Body of pancreas (tissue), 4 donors: ENCODE measurements at regions not wholly inside any gene's neighbourhood (a gene's known extent, or its start where the extent isn't known, plus 50 kb on each side); places are given as distances from the start of the nearest gene placed in this dataset.

Experiments used
- POLR2A ChIP-seq, 3 donors: fragments of 450-650 bp; IDR thresholded peaks; one replicate each; pipeline ENCODE4 v1.6.1; 2016; ENCODE audit warnings: antibody characterized with exemption in 3 of 3, mild to moderate bottlenecking in 2 of 3
- TF ChIP-seq, protein P1 (sequence below), 7 experiments: fragments of 450-650 bp in 4 of 7; fragments of 200-600 bp in 3 of 7; sonication (generic) in 3 of 7; IDR thresholded peaks; one replicate each; pipeline ENCODE4 v1.5.1; 2016 to 2019; ENCODE audit warnings: antibody characterized with exemption in 7 of 7

DNA sequence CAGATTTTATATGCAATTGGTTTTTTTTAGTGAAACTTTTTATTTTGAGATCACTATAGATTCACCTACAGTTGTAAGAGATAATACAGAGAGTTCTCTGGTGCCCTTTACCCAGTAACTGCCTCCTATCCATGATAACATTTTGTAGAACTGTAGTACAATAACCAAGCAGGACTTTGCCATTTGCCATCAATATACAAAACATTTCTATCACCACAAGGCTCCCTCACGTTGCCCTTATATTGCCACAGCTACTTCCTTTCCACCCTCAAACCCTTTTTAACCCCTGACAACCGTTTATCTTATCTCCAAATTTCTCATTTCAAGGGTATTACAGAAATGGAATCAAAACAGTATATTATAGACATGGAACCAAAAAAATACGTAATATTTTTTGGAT lies 130.7 kb upstream of the GOLGA6L4 start:
- TF ChIP-seq, protein P1, sequence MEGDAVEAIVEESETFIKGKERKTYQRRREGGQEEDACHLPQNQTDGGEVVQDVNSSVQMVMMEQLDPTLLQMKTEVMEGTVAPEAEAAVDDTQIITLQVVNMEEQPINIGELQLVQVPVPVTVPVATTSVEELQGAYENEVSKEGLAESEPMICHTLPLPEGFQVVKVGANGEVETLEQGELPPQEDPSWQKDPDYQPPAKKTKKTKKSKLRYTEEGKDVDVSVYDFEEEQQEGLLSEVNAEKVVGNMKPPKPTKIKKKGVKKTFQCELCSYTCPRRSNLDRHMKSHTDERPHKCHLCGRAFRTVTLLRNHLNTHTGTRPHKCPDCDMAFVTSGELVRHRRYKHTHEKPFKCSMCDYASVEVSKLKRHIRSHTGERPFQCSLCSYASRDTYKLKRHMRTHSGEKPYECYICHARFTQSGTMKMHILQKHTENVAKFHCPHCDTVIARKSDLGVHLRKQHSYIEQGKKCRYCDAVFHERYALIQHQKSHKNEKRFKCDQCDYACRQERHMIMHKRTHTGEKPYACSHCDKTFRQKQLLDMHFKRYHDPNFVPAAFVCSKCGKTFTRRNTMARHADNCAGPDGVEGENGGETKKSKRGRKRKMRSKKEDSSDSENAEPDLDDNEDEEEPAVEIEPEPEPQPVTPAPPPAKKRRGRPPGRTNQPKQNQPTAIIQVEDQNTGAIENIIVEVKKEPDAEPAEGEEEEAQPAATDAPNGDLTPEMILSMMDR (IDR thresholded peaks at IDR 0.05) = no peak
- TF ChIP-seq POLR2A (IDR thresholded peaks at IDR 0.05) = no peak
